ENCODE measurements at regions not wholly inside any gene's neighbourhood (a gene's known extent, or its start where the extent isn't known, plus 50 kb on each side); places are given as distances from the start of the nearest gene placed in this dataset.

DNA sequence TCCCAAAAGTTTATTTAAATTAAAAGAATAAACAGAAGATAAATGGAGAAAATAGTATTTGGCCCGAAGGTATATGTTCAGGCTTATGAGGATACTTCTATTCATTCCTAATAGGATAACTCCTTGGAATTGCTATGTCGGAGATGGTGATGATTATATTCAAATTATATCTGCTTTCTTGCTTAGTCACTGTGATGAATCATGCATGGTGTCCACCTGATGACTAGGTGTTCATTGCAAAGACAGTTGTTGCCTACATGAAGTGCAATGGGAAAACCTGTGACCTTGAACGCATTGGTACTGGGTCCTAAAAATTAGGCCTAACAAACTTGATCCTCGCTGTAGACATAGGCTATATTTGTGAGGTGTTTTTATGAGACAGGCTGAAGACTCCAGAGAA, 617.3 kb upstream of the ZEB2 start:
- TF ChIP-seq, protein P1, sequence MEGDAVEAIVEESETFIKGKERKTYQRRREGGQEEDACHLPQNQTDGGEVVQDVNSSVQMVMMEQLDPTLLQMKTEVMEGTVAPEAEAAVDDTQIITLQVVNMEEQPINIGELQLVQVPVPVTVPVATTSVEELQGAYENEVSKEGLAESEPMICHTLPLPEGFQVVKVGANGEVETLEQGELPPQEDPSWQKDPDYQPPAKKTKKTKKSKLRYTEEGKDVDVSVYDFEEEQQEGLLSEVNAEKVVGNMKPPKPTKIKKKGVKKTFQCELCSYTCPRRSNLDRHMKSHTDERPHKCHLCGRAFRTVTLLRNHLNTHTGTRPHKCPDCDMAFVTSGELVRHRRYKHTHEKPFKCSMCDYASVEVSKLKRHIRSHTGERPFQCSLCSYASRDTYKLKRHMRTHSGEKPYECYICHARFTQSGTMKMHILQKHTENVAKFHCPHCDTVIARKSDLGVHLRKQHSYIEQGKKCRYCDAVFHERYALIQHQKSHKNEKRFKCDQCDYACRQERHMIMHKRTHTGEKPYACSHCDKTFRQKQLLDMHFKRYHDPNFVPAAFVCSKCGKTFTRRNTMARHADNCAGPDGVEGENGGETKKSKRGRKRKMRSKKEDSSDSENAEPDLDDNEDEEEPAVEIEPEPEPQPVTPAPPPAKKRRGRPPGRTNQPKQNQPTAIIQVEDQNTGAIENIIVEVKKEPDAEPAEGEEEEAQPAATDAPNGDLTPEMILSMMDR (conservative IDR thresholded peaks at IDR 0.05): no peak
- TF ChIP-seq EZH2 (IDR thresholded peaks at IDR 0.05; ENCODE audit: low read depth): no peak
